Vagina (tissue), 2 donors: ENCODE measurements at regions not wholly inside any gene's neighbourhood (a gene's known extent, or its start where the extent isn't known, plus 50 kb on each side); places are given as distances from the start of the nearest gene placed in this dataset.

Source experiments
- POLR2A ChIP-seq, 2 donors: fragments of 450-650 bp; IDR thresholded peaks; one replicate each; pipeline ENCODE4 v1.6.1; 2017; ENCODE audit warnings: antibody characterized with exemption in 2 of 2, mild to moderate bottlenecking in 2 of 2, moderate library complexity in 2 of 2
- POLR2AphosphoS5 ChIP-seq, 2 donors: sonication (generic); formaldehyde crosslinking; IDR thresholded peaks; one replicate each; pipeline ENCODE4 v1.9.0; 2017; ENCODE audit warnings: antibody characterized with exemption in 2 of 2, mild to moderate bottlenecking in 2 of 2, low read depth in 1 of 2; ENCODE audit not compliant: insufficient read depth in 1 of 2
- TF ChIP-seq, protein P1 (sequence below), 3 experiments: fragments of 450-650 bp in 2 of 3; fragments of 200-600 bp in 1 of 3; sonication (generic) in 1 of 3; IDR thresholded peaks; one replicate each; pipeline ENCODE4 v1.5.1; 2017 to 2019; ENCODE audit warnings: antibody characterized with exemption in 3 of 3, mild to moderate bottlenecking in 2 of 3, moderate library complexity in 2 of 3

DNA sequence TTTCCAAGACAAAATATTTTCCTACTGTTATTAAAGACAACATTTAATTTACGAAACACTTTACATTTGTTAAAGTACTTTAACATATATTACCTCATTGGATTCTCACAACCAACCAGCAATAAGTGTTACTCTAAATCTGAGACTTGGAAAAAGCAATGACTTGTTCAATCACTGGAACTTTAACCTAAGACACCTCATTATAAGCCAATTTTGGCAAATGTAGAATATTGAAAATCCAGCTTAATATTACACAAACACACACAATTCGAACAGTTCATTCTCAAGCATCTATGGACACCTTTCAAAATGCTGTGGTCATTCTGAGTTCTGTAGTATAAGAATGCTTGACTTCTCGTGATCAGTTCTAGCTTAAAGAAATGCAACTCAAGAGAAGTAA lies 619.4 kb upstream of the CHAC2 start:
- TF ChIP-seq POLR2A (IDR thresholded peaks at IDR 0.05) (no peak), POLR2AphosphoS5 (IDR thresholded peaks at IDR 0.05; ENCODE audit: insufficient read depth in 1 of 2, low read depth in 1 of 2) (no peak)
- TF ChIP-seq, protein P1, sequence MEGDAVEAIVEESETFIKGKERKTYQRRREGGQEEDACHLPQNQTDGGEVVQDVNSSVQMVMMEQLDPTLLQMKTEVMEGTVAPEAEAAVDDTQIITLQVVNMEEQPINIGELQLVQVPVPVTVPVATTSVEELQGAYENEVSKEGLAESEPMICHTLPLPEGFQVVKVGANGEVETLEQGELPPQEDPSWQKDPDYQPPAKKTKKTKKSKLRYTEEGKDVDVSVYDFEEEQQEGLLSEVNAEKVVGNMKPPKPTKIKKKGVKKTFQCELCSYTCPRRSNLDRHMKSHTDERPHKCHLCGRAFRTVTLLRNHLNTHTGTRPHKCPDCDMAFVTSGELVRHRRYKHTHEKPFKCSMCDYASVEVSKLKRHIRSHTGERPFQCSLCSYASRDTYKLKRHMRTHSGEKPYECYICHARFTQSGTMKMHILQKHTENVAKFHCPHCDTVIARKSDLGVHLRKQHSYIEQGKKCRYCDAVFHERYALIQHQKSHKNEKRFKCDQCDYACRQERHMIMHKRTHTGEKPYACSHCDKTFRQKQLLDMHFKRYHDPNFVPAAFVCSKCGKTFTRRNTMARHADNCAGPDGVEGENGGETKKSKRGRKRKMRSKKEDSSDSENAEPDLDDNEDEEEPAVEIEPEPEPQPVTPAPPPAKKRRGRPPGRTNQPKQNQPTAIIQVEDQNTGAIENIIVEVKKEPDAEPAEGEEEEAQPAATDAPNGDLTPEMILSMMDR (IDR thresholded peaks at IDR 0.05) = no peak
